Common myeloid progenitor, CD34-positive (primary cell): ENCODE measurements at regions not wholly inside any gene's neighbourhood (a gene's known extent, or its start where the extent isn't known, plus 50 kb on each side); places are given as distances from the start of the nearest gene placed in this dataset.

ENCODE experiments used
- CTCF ChIA-PET: fragments of 350-600 bp; sonication (Branson Sonifier 250); formaldehyde crosslinking; loops from one replicate; lab custom pipeline; 2021; ENCODE audit warnings: antibody characterized with exemption; lab: Charles Lee
- POLR2A ChIA-PET: fragments of 350-600 bp; sonication (Branson Sonifier 250); formaldehyde crosslinking; loops from one replicate; lab custom pipeline; 2021; ENCODE audit warnings: antibody characterized with exemption; lab: Charles Lee
- DNase-seq, 3 donors: peaks; one replicate each; pipeline versions ENCODE4 v3.0.0 to v3.0.0-alpha.2; 2013
- H3K27ac ChIP-seq, 2 experiments: 1 replicate in 1 of 2; 2 replicates in 1 of 2; pipeline ENCODE4 v1.7.0; 2013; ENCODE audit warnings: inconsistent platforms in 2 of 2, low read length in 2 of 2, mild to moderate bottlenecking in 2 of 2, low read depth in 1 of 2, moderate library complexity in 1 of 2; ENCODE audit not compliant: severe bottlenecking in 2 of 2, insufficient read depth in 1 of 2, poor library complexity in 1 of 2
- H3K27me3 ChIP-seq, 5 experiments: replicated peaks in 2 of 5; 1 replicate in 3 of 5; 2 replicates in 2 of 5; pipeline versions ENCODE4 v1.6.1 to v1.7.0; 2013; ENCODE audit warnings: low read length in 4 of 5, mild to moderate bottlenecking in 2 of 5, moderate library complexity in 2 of 5, inconsistent platforms in 1 of 5; ENCODE audit not compliant: insufficient read depth in 5 of 5, control insufficient read depth in 4 of 5
- H3K36me3 ChIP-seq, 4 experiments: 1 replicate in 2 of 4; 2 replicates in 2 of 4; pipeline versions ENCODE4 v1.6.1 to v1.7.0; 2013; ENCODE audit warnings: low read length in 3 of 4, control low read depth in 1 of 4, mild to moderate bottlenecking in 1 of 4; ENCODE audit not compliant: control insufficient read depth in 4 of 4, insufficient read depth in 4 of 4
- H3K4me1 ChIP-seq, 4 experiments: 1 replicate in 3 of 4; 2 replicates in 1 of 4; pipeline versions ENCODE4 v1.6.1 to v1.7.1; 2013; ENCODE audit warnings: low read length in 3 of 4, mild to moderate bottlenecking in 3 of 4, control low read depth in 1 of 4, inconsistent platforms in 1 of 4, moderate library complexity in 1 of 4; ENCODE audit not compliant: control insufficient read depth in 4 of 4, insufficient read depth in 4 of 4; ENCODE audit errors: control extremely low read depth in 1 of 4
- H3K4me3 ChIP-seq, 7 experiments: 1 replicate in 4 of 7; 2 replicates in 3 of 7; pipeline versions ENCODE4 v1.5.1 to v1.7.0; 2013; ENCODE audit warnings: mild to moderate bottlenecking in 7 of 7, low read length in 6 of 7, moderate library complexity in 6 of 7, inconsistent platforms in 2 of 7, low read depth in 2 of 7, control low read depth in 1 of 7; ENCODE audit not compliant: insufficient read depth in 4 of 7, control insufficient read depth in 1 of 7; ENCODE audit errors: extremely low read depth in 1 of 7
- H3K9me3 ChIP-seq, 5 experiments: 1 replicate in 4 of 5; 2 replicates in 1 of 5; pipeline versions ENCODE4 v1.6.1 to v1.7.1; 2013; ENCODE audit warnings: low read length in 4 of 5, mild to moderate bottlenecking in 2 of 5, inconsistent platforms in 1 of 5, low read depth in 1 of 5, moderate library complexity in 1 of 5; ENCODE audit not compliant: control insufficient read depth in 4 of 5, insufficient read depth in 2 of 5; ENCODE audit errors: control extremely low read depth in 1 of 5
- WGBS: methylation state at CpG from one replicate; pipeline ENCODE4 v1.1.5; 2013; ENCODE audit not compliant: insufficient coverage; 5-methylcytosine and 5-hydroxymethylcytosine counted together

GRCh38 chr5:14960120-14960462, 88.5 kb upstream of the ANKH start:
- H3K27ac ChIP-seq = no peak overlapping the region
- POLR2A ChIA-PET = no interaction called here
- WGBS = 99% methylated on average over 11 of the region's 17 CpGs
- no peak for DNase-seq
- H3K4me3 ChIP-seq = no peak overlapping the region
- no peaks in the 10 kb centered on the region for H3K9me3 ChIP-seq
- no peaks in the 10 kb centered on the region for H3K27me3 ChIP-seq
- no peaks in the 10 kb centered on the region for H3K36me3 ChIP-seq
- CTCF ChIA-PET = interaction anchor here (2.5 kb wide), 1 partner anchor 44 kb away, joined by 17 read pairs; no protein-coding TSS in a partner anchor
- no peaks in the 10 kb centered on the region for H3K4me1 ChIP-seq

- POLR2A ChIA-PET = no interaction called here
- no peak for DNase-seq
Observed at GRCh38 chr5:14959399-14960119, 88.0 kb upstream of the ANKH start.

GRCh38 chr5:14958188-14958587, 86.6 kb upstream of the ANKH start:
- CTCF ChIA-PET = interaction anchor here (0.9 to 3.9 kb wide), 10 partner anchors 12 to 58 kb away, joined by 3 to 47 read pairs (median 6); no protein-coding TSS in a partner anchor
- Histone ChIP-seq H3K4me3 (no peak overlapping the region), H3K27ac (no peak overlapping the region), H3K36me3 (no peaks in the 10 kb centered on the region), H3K4me1 (no peaks in the 10 kb centered on the region), H3K9me3 (no peaks in the 10 kb centered on the region), H3K27me3 (no peaks in the 10 kb centered on the region)
- DNase-seq = no peak
- 89% methylated on average over 1 of the region's 2 CpGs for WGBS
- POLR2A ChIA-PET = no interaction called here

More at GRCh38 chr5:14959399-14960119, 88.0 kb upstream of the ANKH start:
- no peaks in the 10 kb centered on the region for H3K9me3 ChIP-seq
- no peaks in the 10 kb centered on the region for H3K36me3 ChIP-seq
- CTCF ChIA-PET = interaction anchor here (0.9 to 2.5 kb wide), 2 partner anchors 40 to 44 kb away, joined by 3 to 17 read pairs; no protein-coding TSS in a partner anchor
- no peaks in the 10 kb centered on the region for H3K4me1 ChIP-seq
- H3K27ac ChIP-seq = no peak overlapping the region
- WGBS = 97% methylated on average over 5 of the region's 12 CpGs
- H3K4me3 ChIP-seq = no peak overlapping the region
- H3K27me3 ChIP-seq = no peaks in the 10 kb centered on the region

- Histone ChIP-seq H3K4me3 (no peak overlapping the region), H3K4me1 (no peaks in the 10 kb centered on the region)
Observed at GRCh38 chr5:14956423-14957046, 85.0 kb upstream of the ANKH start.

GRCh38 chr5:14954616-14955343, 83.2 kb upstream of the ANKH start:
- Histone ChIP-seq H3K27me3 (peaks cover 0 to 1% (median 0%) of the 10 kb centered on the region in 5 experiments), H3K27ac (no peak overlapping the region), H3K36me3 (no peaks in the 10 kb centered on the region), H3K4me1 (no peaks in the 10 kb centered on the region), H3K4me3 (no peak overlapping the region), H3K9me3 (peaks cover 0 to 2% (median 0%) of the 10 kb centered on the region in 5 experiments)
- DNase-seq = no peak
- ChIA-PET POLR2A (no interaction called here), CTCF (interaction anchor here (1.5 to 3.9 kb wide), 2 partner anchors 14 to 47 kb away, joined by 4 to 47 read pairs; no protein-coding TSS in a partner anchor)
- WGBS = 96% methylated on average over 9 of the region's 9 CpGs

More at GRCh38 chr5:14956423-14957046, 85.0 kb upstream of the ANKH start:
- Histone ChIP-seq H3K9me3 (no peaks in the 10 kb centered on the region), H3K27me3 (no peaks in the 10 kb centered on the region), H3K36me3 (no peaks in the 10 kb centered on the region), H3K27ac (no peak overlapping the region)
- WGBS = 96% methylated on average over 5 of the region's 6 CpGs
- CTCF ChIA-PET = interaction anchor here (0.7 to 3.9 kb wide), 10 partner anchors 12 to 225 kb away, joined by 3 to 47 read pairs (median 4); no protein-coding TSS in a partner anchor
- no peak for DNase-seq
- POLR2A ChIA-PET = no interaction called here

- H3K9me3 ChIP-seq = peaks cover 0 to 5% (median 0%) of the 10 kb centered on the region in 5 experiments
- H3K27me3 ChIP-seq = peaks cover 0 to 1% (median 0%) of the 10 kb centered on the region in 5 experiments
- no peak overlapping the region for H3K4me3 ChIP-seq
- no peak for DNase-seq
- ChIA-PET CTCF (interaction anchor here (3.9 to 10.2 kb wide), 2 partner anchors 48 to 49 kb away, joined by 47 to 91 read pairs; no protein-coding TSS in a partner anchor), POLR2A (no interaction called here)
- no peaks in the 10 kb centered on the region for H3K4me1 ChIP-seq
- no peak overlapping the region for H3K27ac ChIP-seq
- no peaks in the 10 kb centered on the region for H3K36me3 ChIP-seq
- WGBS = no CpG with 5 or more reads among the region's 1 CpG
Observed at GRCh38 chr5:14954216-14954615, 82.6 kb upstream of the ANKH start.
